PC-3 (cell line): ENCODE measurements at regions not wholly inside any gene's neighbourhood (a gene's known extent, or its start where the extent isn't known, plus 50 kb on each side); places are given as distances from the start of the nearest gene placed in this dataset.

ENCODE experiments used
- CTCF ChIP-seq: fragments of 300-600 bp; sonication (generic); conservative IDR thresholded peaks from 2 replicates; pipeline ENCODE4 v1.5.1; 2017; ENCODE audit warnings: antibody characterized with exemption, low read depth, mild to moderate bottlenecking, low read length
- EZH2 ChIP-seq: fragments of 300-600 bp; sonication (generic); IDR thresholded peaks from one replicate; pipeline ENCODE4 v1.6.1; 2017; ENCODE audit warnings: antibody characterized with exemption, mild to moderate bottlenecking, low read length; ENCODE audit not compliant: unreplicated experiment

- TF ChIP-seq CTCF (no peak), EZH2 (no peak)
Observed at GRCh38 chr22:27540656-27541396, 260.7 kb downstream of the MN1 start.
